ENCODE measurements at regions not wholly inside any gene's neighbourhood (a gene's known extent, or its start where the extent isn't known, plus 50 kb on each side); places are given as distances from the start of the nearest gene placed in this dataset.

- TF ChIP-seq PAX5 (IDR thresholded peaks at IDR 0.05; ENCODE audit: insufficient read depth, low read length, severe bottlenecking) = no peak
- TF ChIP-seq POLR2A (IDR thresholded peaks at IDR 0.05; ENCODE audit: low read depth, low read length) = no peak
- no peak for TF ChIP-seq POLR2AphosphoS5 (IDR thresholded peaks at IDR 0.05; ENCODE audit: low read depth, low read length)
- TF ChIP-seq TAF1 (IDR thresholded peaks at IDR 0.05; ENCODE audit: low read depth, low read length) = no peak
- TF ChIP-seq SPI1 (IDR thresholded peaks at IDR 0.05; ENCODE audit: low read depth, low read length) = no peak
- TF ChIP-seq POU2F2 (IDR thresholded peaks at IDR 0.05; ENCODE audit: low read depth, low read length) = no peak
Measured at GRCh38 chr2:41101281-41101680, 649.4 kb upstream of the SLC8A1 start.
